Upper lobe of left lung (tissue), 4 donors: ENCODE measurements at regions not wholly inside any gene's neighbourhood (a gene's known extent, or its start where the extent isn't known, plus 50 kb on each side); places are given as distances from the start of the nearest gene placed in this dataset.
"Not testable (repeated sequence)": the region's sequence is repeated elsewhere in the genome, so short reads cannot be mapped to it uniquely, and the experiment has no call there.

Experiments used
- CTCF ChIP-seq, 6 experiments: fragments of 450-650 bp in 4 of 6; fragments of 200-600 bp in 2 of 6; sonication (generic) in 2 of 6; IDR thresholded peaks; one replicate each; pipeline ENCODE4 v1.5.1; 2016 to 2019; ENCODE audit warnings: antibody characterized with exemption in 6 of 6
- EP300 ChIP-seq, 4 donors: sonication (generic); formaldehyde crosslinking; IDR thresholded peaks; one replicate each; pipeline ENCODE4 v1.5.1; 2017; ENCODE audit warnings: antibody characterized with exemption in 4 of 4, control low read depth in 2 of 4

GRCh38 chr6:27662212-27662611 is 189.3 kb upstream of the ZNF184 start:
- not testable (repeated sequence) for TF ChIP-seq CTCF, EP300 (IDR thresholded peaks at IDR 0.05)
